HepG2 (cell line): ENCODE measurements at regions not wholly inside any gene's neighbourhood (a gene's known extent, or its start where the extent isn't known, plus 50 kb on each side); places are given as distances from the start of the nearest gene placed in this dataset.

Experiments used
- POLR2A ChIP-seq, 2 experiments: IDR thresholded peaks; 2 replicates each; pipeline ENCODE4 v1.6.1; 2011; ENCODE audit warnings: low read depth in 2 of 2, low read length in 2 of 2, mild to moderate bottlenecking in 1 of 2, moderate library complexity in 1 of 2; ENCODE audit not compliant: insufficient read depth in 1 of 2
- ZNF329 ChIP-seq: sonication (generic); formaldehyde crosslinking; IDR thresholded peaks from 2 replicates; pipeline ENCODE4 v1.9.0; 2021; ENCODE audit warnings: low read depth, mild to moderate bottlenecking, missing genetic modification reagents
- TF ChIP-seq, protein P1 (sequence below): sonication (generic); formaldehyde crosslinking; IDR thresholded peaks from 2 replicates; pipeline ENCODE4 v1.5.0; 2020; ENCODE audit warnings: mild to moderate bottlenecking, missing genetic modification reagents, moderate library complexity

DNA sequence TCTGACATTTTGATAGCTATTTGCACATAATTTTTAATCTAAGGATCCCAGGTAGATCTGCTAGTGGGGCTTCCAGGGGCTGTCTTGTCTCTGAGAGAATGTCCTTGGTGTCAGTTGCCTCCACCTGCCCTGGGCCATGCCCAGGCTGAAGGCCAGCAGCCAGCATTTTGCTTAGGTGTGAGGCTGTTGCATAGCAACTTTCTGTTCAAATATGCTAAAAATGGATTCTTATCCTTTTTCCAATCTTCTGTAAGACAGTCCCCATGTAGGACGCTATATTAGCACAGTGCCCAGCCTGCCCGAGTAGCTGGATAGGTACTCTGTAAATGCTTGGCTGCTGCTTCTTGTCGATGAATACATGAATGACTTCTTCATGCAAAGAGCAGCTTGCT is 62.5 kb upstream of the CITED2 start:
- TF ChIP-seq ZNF329, result no peak
- no peak for TF ChIP-seq POLR2A (IDR thresholded peaks at IDR 0.05; ENCODE audit: insufficient read depth in 1 of 2, low read depth in 2 of 2, low read length in 2 of 2)
- TF ChIP-seq, protein P1, sequence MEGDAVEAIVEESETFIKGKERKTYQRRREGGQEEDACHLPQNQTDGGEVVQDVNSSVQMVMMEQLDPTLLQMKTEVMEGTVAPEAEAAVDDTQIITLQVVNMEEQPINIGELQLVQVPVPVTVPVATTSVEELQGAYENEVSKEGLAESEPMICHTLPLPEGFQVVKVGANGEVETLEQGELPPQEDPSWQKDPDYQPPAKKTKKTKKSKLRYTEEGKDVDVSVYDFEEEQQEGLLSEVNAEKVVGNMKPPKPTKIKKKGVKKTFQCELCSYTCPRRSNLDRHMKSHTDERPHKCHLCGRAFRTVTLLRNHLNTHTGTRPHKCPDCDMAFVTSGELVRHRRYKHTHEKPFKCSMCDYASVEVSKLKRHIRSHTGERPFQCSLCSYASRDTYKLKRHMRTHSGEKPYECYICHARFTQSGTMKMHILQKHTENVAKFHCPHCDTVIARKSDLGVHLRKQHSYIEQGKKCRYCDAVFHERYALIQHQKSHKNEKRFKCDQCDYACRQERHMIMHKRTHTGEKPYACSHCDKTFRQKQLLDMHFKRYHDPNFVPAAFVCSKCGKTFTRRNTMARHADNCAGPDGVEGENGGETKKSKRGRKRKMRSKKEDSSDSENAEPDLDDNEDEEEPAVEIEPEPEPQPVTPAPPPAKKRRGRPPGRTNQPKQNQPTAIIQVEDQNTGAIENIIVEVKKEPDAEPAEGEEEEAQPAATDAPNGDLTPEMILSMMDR (CRISPR knock-in tag), result no peak
